ENCODE measurements at regions not wholly inside any gene's neighbourhood (a gene's known extent, or its start where the extent isn't known, plus 50 kb on each side); places are given as distances from the start of the nearest gene placed in this dataset.

DNA sequence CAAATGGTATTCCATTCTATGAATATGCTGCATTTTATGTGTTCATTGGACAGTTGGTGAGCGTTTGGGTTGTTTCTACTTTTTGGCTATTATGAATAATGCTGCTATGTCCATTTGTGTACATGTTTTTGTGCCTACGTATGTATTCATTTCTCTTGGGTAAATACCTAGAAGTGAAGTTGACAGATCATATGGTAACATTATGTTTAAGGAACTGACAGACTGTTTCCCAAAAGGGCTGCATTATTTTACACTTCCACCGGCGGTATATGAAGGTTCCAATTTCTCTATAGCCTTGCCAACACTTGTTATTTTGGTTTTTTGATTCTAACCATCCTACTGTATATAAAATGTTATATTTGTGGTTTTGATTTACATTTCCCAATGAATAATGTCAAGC lies 703.9 kb upstream of the CDH2 start:
- TF ChIP-seq, protein P1, sequence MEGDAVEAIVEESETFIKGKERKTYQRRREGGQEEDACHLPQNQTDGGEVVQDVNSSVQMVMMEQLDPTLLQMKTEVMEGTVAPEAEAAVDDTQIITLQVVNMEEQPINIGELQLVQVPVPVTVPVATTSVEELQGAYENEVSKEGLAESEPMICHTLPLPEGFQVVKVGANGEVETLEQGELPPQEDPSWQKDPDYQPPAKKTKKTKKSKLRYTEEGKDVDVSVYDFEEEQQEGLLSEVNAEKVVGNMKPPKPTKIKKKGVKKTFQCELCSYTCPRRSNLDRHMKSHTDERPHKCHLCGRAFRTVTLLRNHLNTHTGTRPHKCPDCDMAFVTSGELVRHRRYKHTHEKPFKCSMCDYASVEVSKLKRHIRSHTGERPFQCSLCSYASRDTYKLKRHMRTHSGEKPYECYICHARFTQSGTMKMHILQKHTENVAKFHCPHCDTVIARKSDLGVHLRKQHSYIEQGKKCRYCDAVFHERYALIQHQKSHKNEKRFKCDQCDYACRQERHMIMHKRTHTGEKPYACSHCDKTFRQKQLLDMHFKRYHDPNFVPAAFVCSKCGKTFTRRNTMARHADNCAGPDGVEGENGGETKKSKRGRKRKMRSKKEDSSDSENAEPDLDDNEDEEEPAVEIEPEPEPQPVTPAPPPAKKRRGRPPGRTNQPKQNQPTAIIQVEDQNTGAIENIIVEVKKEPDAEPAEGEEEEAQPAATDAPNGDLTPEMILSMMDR (IDR thresholded peaks at IDR 0.05) = no peak
- no peak for TF ChIP-seq POLR2A (IDR thresholded peaks at IDR 0.05)

All from heart left ventricle (tissue), 13 donors.